AG09319 (cell line): ENCODE measurements at regions not wholly inside any gene's neighbourhood (a gene's known extent, or its start where the extent isn't known, plus 50 kb on each side); places are given as distances from the start of the nearest gene placed in this dataset.

Experiments used
- DNase-seq: peaks from one replicate; pipeline ENCODE4 v3.0.0-alpha.2; 2010; ENCODE audit warnings: low read depth; ENCODE audit errors: extremely low read depth
- TF ChIP-seq, protein P1 (sequence below): IDR thresholded peaks from 2 replicates; pipeline ENCODE4 v1.5.1; 2011; ENCODE audit warnings: low read depth, mild to moderate bottlenecking, inconsistent platforms, low read length, moderate library complexity

DNA sequence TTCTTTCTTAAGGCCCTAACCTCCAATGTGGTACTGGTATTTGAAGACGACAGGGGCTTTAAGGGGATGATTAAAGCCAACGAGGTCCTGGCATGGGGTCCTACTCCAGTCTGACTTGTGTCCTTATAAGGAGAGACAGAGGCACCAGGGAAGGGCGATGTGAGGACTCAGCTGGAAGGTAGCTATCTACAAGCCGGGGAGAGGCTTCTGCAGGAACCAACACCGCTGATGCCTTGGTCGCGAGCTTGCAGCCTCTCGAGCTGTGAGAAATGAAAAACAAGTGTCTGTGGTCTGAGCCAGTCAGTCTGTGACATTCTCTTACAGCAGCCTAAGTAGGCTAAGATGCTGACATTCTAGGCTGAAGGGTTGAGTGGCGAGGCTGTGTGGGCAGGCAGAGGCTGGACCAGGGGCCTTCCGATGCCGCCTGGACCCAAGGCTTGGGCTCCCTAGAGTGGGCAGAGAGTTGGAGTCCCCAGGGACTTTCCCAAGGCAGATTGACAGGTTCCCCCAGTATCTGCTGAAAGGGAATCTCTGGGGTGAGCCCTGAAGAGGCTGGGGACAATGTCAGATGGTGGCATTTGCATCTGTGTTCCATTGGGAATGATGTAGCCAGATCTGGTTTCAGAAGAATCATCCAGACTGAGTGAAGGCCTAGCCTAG, 322.9 kb upstream of the HS6ST1 start:
- DNase-seq = no peak
- TF ChIP-seq, protein P1, sequence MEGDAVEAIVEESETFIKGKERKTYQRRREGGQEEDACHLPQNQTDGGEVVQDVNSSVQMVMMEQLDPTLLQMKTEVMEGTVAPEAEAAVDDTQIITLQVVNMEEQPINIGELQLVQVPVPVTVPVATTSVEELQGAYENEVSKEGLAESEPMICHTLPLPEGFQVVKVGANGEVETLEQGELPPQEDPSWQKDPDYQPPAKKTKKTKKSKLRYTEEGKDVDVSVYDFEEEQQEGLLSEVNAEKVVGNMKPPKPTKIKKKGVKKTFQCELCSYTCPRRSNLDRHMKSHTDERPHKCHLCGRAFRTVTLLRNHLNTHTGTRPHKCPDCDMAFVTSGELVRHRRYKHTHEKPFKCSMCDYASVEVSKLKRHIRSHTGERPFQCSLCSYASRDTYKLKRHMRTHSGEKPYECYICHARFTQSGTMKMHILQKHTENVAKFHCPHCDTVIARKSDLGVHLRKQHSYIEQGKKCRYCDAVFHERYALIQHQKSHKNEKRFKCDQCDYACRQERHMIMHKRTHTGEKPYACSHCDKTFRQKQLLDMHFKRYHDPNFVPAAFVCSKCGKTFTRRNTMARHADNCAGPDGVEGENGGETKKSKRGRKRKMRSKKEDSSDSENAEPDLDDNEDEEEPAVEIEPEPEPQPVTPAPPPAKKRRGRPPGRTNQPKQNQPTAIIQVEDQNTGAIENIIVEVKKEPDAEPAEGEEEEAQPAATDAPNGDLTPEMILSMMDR = no peak

DNA sequence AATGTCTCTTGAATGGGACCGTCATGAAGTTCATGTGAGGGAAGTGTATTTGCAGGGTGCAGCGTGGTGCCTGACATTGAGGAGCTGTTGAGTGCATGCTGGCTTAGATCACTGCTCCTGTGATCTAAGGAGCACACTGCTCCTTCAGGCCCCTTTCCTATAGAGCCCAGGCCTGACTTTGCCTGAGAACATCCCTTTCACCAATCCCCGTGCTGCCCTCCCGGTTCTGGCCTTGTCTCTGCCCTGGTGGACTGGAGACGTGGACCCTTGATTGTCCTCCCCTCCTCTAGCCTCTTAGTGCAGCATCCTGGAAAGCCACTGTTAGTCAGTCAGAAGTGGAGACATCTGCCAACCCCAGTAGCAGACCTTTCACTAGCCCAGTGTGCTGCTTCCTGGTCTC, 323.6 kb upstream of the HS6ST1 start:
- TF ChIP-seq, protein P1 = no peak
- DNase-seq = no peak

DNA sequence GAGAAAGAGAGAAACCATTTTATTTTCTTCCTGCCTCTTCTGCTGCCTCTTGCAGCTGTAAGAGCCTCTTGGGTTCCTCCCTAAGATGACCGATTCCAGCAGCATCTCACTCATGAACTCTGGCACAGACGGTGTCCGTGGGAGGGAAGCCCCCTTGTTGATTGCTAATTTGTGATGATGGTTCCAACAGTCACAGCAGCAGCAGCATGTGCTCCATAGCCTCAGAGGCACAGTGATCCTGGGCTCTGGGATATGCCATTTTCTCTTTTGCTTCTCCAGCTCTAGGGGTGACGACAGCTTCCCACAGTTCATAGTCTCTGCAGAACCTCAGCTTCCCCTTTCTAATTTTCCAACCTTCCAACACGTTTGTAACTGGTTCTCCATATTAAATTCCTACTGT, 324.2 kb upstream of the HS6ST1 start:
- no peak for DNase-seq

DNA sequence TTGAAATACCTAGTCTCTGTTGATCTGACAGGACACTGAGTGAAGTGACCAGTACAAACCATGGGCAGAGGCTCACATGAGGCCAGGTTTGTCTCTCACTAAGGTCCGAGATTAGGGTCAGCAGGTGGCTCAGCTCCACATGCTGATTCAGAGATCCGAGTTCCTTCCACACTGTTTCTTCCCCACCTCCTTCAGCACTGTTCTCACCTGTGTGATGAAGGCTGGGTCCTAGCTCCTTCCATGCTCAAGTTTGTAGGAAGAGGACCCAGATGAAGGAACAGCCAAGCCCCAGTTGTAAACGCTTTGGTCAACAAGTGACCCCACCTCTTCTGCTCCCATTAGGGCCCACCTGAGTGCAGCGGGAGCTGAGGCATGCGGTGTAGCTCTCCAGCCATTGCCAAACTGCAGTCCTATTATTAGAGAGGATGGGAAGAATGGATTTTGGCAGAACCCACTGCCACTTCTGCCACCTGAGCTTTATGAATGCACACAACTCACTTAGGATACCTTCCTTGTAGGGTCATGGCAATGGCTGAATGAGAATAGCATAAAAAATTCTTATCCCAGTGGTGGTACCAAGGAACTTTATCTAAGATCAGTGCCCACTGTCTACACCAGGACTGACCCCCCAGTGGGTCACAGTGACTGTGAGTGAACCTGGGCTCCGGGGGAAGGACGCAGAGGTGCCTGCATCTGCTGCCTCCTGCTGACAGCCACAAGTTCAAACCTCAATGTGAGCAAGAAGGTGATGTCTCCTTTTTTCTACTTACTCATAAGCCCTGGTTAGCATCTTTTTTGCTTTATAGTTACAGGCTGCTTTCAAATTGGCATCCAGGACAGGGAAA, 324.8 kb upstream of the HS6ST1 start:
- TF ChIP-seq, protein P1 = no peak
- DNase-seq = no peak

More for the DNA sequence above, 324.2 kb upstream of the HS6ST1 start:
- TF ChIP-seq, protein P1 = no peak

DNA sequence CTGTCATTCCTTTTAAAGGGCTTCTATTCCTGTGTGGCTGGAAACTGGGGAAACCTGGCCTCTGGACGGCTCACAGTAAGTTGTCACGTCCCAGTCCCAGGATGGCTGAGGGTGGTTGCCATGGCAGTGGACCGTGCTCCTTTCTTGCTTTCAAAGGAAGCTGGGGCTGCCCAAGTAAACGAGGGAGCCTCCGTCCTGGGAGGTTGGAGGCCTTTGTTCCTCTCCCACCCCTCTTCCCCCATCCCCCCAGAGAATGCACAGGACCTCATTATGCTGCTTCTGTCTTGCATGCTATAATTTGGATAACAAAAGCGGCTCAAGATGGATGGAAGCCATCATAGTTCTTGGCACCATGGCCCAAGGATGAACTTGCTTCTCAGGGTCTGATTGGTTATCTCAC, 325.5 kb upstream of the HS6ST1 start:
- TF ChIP-seq, protein P1 = no peak

DNA sequence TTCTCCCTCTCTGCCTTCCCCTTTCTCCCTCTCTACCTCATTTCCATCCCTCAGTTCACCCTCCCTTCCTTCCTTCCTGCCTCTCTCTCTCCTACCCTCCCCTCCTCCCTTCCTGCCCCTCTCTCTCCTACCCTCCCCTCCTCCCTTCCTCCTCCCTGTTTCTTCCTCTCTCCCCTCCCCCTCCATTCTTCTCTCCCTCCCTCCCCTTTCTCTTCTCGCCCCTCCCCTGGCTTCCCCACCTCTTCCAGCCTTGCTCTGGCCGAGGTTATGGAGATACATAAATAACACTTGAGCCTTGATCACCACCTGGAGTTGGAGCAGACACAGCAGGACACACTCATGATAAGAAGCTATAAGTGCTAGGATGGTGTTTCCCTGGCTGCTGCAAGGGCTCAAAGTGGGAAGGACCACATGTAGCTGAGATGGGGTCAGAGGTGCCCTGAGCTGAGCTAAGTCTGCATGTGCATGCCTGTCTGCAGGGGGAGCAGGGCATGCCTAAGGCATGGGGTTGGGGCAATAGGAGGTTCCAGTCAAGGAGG, 326.1 kb upstream of the HS6ST1 start:
- TF ChIP-seq, protein P1 = peak; percentile 2; the same call in 1 of the 2 replicates
- DNase-seq = no peak

More for the DNA sequence above, 325.5 kb upstream of the HS6ST1 start:
- no peak for DNase-seq

DNA sequence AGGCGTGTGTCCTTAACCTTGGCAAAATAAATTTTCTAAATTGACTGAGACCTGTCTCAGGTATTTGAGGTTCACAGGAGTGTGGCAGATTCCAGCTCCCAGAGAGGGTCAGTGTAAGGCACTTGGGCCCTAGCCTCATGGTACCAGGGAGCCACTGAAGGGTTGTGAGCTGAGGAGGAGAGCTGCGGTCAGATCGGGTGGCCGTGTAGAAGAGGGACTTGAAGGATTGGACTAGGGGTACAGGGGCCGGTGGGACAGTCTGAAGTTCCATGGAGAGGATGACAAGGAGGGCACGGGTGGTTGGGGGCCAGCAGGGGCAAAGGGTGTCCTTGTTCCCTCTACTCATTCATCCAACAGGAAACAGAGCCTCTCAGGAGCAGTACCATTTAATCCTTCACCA, 327.0 kb upstream of the HS6ST1 start:
- DNase-seq = no peak
- TF ChIP-seq, protein P1 = no peak
